RWPE2 (cell line): ENCODE measurements at regions not wholly inside any gene's neighbourhood (a gene's known extent, or its start where the extent isn't known, plus 50 kb on each side); places are given as distances from the start of the nearest gene placed in this dataset.
"Not testable (repeated sequence)": the region's sequence is repeated elsewhere in the genome, so short reads cannot be mapped to it uniquely, and the experiment has no call there.

Experiments used
- ATAC-seq: fragments of 200-7000 bp; cut with Tn5 transposase; 3 replicates; pipeline ENCODE4 v1.9.1; 2021; ENCODE audit warnings: low read depth
- DNase-seq: peaks from one replicate; pipeline ENCODE4 v3.0.0-alpha.2; 2020; ENCODE audit warnings: low spot score
- H3K27ac ChIP-seq: fragments of 450-650 bp; 2 replicates; pipeline ENCODE4 v1.5.1; 2017; ENCODE audit warnings: mild to moderate bottlenecking; ENCODE audit not compliant: poor library complexity, severe bottlenecking
- H3K27me3 ChIP-seq: fragments of 250-450 bp; sonication (Bioruptor Pico); 2 replicates; pipeline ENCODE4 v1.5.1; 2021; ENCODE audit warnings: mild to moderate bottlenecking, moderate library complexity; ENCODE audit not compliant: insufficient read depth, poor library complexity, severe bottlenecking
- H3K36me3 ChIP-seq: fragments of 250-450 bp; sonication (Bioruptor Pico); 2 replicates; pipeline ENCODE4 v1.5.1; 2020; ENCODE audit warnings: low read depth, mild to moderate bottlenecking, moderate library complexity
- H3K4me1 ChIP-seq: fragments of 250-450 bp; sonication (Bioruptor Pico); 2 replicates; pipeline ENCODE4 v1.5.1; 2021; ENCODE audit warnings: mild to moderate bottlenecking, moderate library complexity; ENCODE audit not compliant: insufficient read depth, poor library complexity, severe bottlenecking
- H3K4me3 ChIP-seq: fragments of 250-450 bp; sonication (Bioruptor Pico); 2 replicates; pipeline ENCODE4 v1.5.1; 2021; ENCODE audit warnings: mild to moderate bottlenecking, moderate library complexity; ENCODE audit not compliant: severe bottlenecking
- H3K9me3 ChIP-seq: fragments of 250-450 bp; sonication (Bioruptor Pico); 2 replicates; pipeline ENCODE4 v1.5.1; 2021; ENCODE audit warnings: mild to moderate bottlenecking, moderate library complexity; ENCODE audit not compliant: severe bottlenecking
- TF ChIP-seq, protein P1 (sequence below): fragments of 450-650 bp; IDR thresholded peaks from one replicate; pipeline ENCODE4 v1.5.1; 2017; ENCODE audit warnings: mild to moderate bottlenecking, moderate library complexity; ENCODE audit not compliant: poor library complexity, severe bottlenecking

DNA sequence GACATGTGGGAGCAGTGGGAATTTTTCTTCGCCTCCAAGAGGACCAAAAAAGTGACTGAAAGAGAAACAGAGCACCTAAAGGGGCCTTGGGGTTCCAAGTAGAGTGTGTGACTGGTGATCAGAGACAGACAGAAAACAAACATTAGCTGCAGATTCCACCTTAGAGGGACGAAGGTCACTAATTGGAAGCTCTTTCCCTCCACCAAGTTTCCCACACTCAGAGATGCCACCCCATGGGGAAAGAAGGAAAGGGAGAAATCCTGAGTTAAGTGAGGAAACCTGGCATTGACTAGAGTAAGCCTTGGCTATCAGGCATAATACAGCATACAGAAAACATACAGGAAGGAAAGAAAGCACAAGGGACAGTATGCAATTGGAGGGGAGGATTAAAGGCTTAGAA is 90.9 kb downstream of the HNRNPD start:
- Histone ChIP-seq H3K4me3 (no peak overlapping the region), H3K27me3 (no peaks in the 10 kb centered on the region), H3K27ac (no peak overlapping the region), H3K4me1 (peaks cover 3% of the 10 kb centered on the region), H3K9me3 (no peaks in the 10 kb centered on the region), H3K36me3 (no peaks in the 10 kb centered on the region)
- DNase-seq (no peak), ATAC-seq (no peak)
- TF ChIP-seq, protein P1, sequence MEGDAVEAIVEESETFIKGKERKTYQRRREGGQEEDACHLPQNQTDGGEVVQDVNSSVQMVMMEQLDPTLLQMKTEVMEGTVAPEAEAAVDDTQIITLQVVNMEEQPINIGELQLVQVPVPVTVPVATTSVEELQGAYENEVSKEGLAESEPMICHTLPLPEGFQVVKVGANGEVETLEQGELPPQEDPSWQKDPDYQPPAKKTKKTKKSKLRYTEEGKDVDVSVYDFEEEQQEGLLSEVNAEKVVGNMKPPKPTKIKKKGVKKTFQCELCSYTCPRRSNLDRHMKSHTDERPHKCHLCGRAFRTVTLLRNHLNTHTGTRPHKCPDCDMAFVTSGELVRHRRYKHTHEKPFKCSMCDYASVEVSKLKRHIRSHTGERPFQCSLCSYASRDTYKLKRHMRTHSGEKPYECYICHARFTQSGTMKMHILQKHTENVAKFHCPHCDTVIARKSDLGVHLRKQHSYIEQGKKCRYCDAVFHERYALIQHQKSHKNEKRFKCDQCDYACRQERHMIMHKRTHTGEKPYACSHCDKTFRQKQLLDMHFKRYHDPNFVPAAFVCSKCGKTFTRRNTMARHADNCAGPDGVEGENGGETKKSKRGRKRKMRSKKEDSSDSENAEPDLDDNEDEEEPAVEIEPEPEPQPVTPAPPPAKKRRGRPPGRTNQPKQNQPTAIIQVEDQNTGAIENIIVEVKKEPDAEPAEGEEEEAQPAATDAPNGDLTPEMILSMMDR = no peak

DNA sequence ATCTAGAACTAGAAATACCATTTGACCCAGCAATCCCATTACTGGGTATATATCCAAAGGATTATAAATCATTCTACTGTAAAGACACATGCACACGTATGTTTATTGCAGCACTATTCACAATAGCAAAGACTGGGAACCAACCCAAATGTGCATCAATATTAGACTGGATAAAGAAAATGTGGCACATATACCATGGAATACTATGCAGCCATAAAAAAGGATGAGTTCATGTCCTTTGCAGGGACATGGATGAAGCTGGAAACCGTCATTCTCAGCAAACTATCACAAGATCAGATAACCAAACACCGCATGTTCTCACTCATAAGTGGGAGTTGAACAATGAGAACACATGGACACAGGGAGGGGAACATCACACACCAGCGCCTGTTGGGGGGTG is 94.2 kb downstream of the HNRNPD start:
- not testable (repeated sequence) for H3K36me3 ChIP-seq, H3K27me3 ChIP-seq, H3K4me1 ChIP-seq, DNase-seq, H3K4me3 ChIP-seq, ATAC-seq, H3K9me3 ChIP-seq, H3K27ac ChIP-seq

DNA sequence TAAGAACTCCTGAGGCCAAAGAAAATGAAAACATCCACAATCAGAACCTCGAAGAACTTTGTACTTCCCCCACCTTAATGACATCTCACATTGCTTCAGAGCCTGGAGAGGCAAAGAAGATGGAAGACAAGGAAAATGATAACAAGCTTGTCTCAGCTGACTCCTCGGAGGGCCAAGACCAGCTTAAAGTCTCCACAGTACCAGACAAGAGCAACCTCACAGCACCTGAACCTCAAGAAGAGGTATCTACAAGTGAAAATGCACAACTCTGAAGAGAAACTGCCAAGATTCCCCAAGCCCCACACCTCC is 97.5 kb downstream of the HNRNPD start:
- no peak for DNase-seq
- no peaks in the 10 kb centered on the region for H3K4me1 ChIP-seq
- ATAC-seq = no peak

DNA sequence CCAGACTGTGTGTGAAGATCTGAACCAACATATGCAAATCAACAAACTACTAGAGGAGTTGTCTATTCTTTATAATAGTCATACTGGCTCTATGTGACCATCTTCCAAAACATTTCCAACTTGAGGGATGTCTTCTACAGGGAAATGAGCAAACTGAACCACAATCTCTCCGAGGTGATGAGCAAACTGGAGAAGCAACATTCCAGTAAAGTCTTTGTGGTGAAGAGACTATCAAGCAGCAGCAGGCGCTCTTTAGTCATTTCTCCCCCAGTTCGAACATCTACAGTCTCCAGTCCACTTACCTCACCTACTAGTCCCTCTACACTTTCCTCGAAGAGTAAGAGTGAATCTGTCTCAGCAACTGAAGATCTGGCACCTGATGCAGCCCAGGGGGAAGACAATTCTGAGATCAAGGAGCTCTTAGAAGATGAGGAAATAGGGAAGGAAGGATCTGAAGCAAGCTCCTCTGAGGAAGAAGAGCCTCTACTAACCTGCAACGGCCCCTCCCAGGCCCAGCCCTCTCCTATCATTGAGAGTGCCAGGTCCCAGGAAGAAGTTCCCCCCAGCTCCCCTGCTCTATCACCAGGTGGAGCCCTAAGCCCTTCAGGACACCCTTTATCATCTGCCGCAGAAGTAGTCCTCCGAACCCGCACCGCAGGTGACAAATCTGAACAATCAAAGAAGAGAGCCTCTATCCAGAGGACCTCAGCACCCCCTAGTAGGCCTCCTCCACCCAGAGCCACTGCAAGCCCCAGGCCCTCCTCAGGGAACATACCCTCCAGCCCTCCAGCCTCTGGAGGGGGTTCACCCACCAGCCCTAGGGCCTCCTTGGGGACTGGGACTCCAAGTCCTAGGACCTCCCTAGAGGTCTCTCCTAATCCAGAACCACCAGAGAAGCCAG is 98.1 kb downstream of the HNRNPD start:
- no peak for DNase-seq
- Histone ChIP-seq H3K9me3 (no peaks in the 10 kb centered on the region), H3K4me1 (no peaks in the 10 kb centered on the region), H3K4me3 (no peak overlapping the region), H3K27me3 (no peaks in the 10 kb centered on the region), H3K27ac (no peak overlapping the region), H3K36me3 (no peaks in the 10 kb centered on the region)
- TF ChIP-seq, protein P1 = peak; percentile 6
- ATAC-seq = no peak

More for the DNA sequence above, 97.5 kb downstream of the HNRNPD start:
- TF ChIP-seq, protein P1 = no peak
- H3K9me3 ChIP-seq = no peaks in the 10 kb centered on the region
- no peak overlapping the region for H3K4me3 ChIP-seq
- H3K36me3 ChIP-seq = no peaks in the 10 kb centered on the region
- no peak overlapping the region for H3K27ac ChIP-seq
- no peaks in the 10 kb centered on the region for H3K27me3 ChIP-seq

DNA sequence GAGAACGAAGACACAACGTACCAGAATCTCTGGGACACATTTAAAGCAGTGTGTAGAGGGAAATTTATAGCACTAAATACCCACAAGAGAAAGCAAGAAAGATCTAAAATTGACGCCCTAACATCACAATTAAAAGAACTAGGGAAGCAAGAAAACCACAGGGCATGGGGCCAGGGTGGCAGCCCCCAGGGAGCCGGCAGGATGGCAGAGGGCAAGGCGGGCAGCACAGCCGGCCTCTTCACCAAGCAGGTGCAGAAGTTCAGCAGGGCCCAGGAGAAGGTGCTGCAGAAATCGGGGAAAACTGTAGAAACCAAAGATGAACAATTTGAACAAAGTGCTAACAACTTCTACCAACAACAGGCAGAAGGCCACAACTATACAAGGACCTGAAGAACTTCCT is 99.1 kb downstream of the HNRNPD start:
- DNase-seq, H3K4me3 ChIP-seq, H3K36me3 ChIP-seq, H3K27me3 ChIP-seq, H3K4me1 ChIP-seq, H3K27ac ChIP-seq, ATAC-seq, H3K9me3 ChIP-seq: not testable (repeated sequence)

DNA sequence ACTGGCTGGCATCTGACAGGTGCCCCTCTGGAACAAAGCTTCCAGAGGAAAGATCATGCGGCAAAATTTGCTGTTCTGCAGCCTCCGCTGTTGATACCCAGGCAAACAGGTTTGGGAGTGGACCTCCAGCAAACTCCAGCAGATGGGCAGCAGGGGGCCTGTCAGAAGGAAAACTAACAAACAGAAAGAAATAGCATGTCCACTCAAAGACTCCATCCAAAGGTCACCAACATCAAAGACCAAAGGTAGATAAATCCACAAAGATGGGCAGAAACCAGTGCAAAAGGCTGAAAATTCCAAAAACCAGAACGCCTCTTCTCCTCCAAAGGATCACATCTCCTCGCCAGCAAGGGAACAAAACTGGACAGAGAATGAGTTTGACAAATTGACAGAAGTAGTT is 101.3 kb downstream of the HNRNPD start:
- not testable (repeated sequence) for H3K9me3 ChIP-seq, ATAC-seq, H3K27ac ChIP-seq, DNase-seq, H3K27me3 ChIP-seq, H3K36me3 ChIP-seq, H3K4me1 ChIP-seq, H3K4me3 ChIP-seq

DNA sequence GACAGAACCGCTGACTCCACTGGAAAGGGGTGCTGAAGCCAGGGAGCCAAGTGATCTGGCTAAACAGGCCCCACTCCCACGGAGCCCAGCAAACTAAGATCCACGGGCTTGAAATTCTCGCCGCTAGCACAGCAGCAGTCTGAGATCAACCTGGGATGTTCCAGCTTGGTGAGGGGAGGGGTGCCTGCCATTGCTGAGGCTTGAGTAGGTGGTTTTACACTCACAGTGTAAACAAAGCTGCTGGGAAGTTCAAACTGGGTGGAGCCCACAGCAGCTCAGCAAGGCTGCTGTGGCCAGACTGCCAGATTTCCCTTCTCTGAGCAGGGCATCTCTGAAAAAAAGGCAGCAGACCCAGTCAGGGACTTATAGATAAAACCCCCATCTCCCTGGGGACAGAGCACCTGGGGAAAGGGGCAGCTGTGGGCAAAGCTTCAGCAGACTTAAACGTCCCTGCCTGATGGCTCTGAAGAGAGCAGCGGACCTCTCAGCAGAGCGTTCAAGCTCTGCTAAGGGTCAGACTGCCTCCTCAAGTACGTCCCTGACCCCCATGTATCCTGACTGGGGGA is 101.8 kb downstream of the HNRNPD start:
- not testable (repeated sequence) for H3K4me1 ChIP-seq, H3K36me3 ChIP-seq, H3K27me3 ChIP-seq, H3K4me3 ChIP-seq, DNase-seq, H3K9me3 ChIP-seq, H3K27ac ChIP-seq
- peak; percentile 64 for ATAC-seq
